ENCODE measurements at regions not wholly inside any gene's neighbourhood (a gene's known extent, or its start where the extent isn't known, plus 50 kb on each side); places are given as distances from the start of the nearest gene placed in this dataset.

DNA sequence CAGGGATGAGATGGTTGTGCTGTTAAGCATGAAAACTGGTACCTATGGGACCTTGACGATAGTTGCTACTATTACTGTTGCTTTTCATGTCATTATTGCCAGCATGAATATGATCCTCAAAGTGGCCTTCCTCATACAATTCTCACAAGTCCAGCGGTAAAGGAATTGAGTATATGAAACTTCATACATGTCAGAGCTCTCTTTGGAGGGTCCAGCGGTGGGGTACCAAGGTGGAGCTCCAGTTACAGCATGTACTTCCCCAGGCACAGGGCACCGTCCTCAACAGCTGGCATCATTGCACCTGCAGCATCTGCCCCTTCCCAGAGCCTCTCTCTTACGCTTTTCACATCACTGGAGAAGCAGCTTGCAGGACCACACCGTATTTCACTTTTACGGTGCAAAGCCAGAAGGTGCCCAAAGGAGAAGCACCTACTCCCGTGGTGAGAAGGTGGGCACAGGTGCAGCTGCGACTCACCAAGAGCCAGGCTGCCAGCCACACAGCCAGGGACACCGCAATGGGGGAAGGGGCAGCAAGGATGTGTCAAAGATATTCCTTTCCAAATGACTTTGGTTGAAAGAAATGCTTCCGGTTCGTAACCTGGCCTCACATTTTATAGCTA, 166.4 kb upstream of the IRF2BP2 start:
- Histone ChIP-seq H3K27me3 (no peaks in the 10 kb centered on the region), H3K4me3 (no peak overlapping the region), H3K27ac (no peak overlapping the region), H3K36me3 (no peaks in the 10 kb centered on the region), H3K9me3 (no peaks in the 10 kb centered on the region), H3K4me1 (peaks cover 13% of the 10 kb centered on the region)
- TF ChIP-seq, protein P1, sequence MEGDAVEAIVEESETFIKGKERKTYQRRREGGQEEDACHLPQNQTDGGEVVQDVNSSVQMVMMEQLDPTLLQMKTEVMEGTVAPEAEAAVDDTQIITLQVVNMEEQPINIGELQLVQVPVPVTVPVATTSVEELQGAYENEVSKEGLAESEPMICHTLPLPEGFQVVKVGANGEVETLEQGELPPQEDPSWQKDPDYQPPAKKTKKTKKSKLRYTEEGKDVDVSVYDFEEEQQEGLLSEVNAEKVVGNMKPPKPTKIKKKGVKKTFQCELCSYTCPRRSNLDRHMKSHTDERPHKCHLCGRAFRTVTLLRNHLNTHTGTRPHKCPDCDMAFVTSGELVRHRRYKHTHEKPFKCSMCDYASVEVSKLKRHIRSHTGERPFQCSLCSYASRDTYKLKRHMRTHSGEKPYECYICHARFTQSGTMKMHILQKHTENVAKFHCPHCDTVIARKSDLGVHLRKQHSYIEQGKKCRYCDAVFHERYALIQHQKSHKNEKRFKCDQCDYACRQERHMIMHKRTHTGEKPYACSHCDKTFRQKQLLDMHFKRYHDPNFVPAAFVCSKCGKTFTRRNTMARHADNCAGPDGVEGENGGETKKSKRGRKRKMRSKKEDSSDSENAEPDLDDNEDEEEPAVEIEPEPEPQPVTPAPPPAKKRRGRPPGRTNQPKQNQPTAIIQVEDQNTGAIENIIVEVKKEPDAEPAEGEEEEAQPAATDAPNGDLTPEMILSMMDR (IDR thresholded peaks at IDR 0.05) = no peak
- ATAC-seq (no peak), DNase-seq (no peak)
- intact Hi-C loops (cut with DNase I) = no loop called here

- Histone ChIP-seq H3K36me3 (no peaks in the 10 kb centered on the region), H3K27me3 (no peaks in the 10 kb centered on the region), H3K9me3 (no peaks in the 10 kb centered on the region), H3K4me1 (peaks cover 14% of the 10 kb centered on the region), H3K27ac (no peak overlapping the region), H3K4me3 (no peak overlapping the region)
- intact Hi-C loops (cut with DNase I) = no loop called here
- TF ChIP-seq, protein P1 (IDR thresholded peaks at IDR 0.05) = no peak
- peak; percentile 8 for ATAC-seq
- DNase-seq = no peak
Observed at GRCh38 chr1:234775477-234776246, 165.7 kb upstream of the IRF2BP2 start.

DNA sequence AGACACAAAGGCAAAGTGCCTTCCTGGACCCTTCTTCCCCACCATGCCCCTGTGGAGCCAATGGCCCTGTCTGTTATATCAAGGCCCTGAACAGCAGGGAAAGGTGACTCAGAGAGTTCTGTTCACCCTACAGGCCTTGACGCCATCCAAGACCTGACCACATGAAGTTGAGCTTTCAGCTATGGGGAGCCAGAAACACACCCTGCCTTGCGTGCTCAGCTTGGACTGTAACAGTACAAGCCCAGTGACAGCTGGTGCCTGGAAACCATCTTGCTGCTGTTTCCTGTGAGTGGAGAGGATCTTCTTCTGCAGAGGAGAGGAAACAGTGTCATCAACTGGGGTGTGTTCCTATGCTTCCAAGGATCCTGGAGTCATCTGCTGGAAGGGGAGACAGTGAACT, 165.0 kb upstream of the IRF2BP2 start:
- no peak for DNase-seq
- Histone ChIP-seq H3K27ac (no peak overlapping the region), H3K36me3 (no peaks in the 10 kb centered on the region), H3K9me3 (no peaks in the 10 kb centered on the region), H3K4me3 (no peak overlapping the region), H3K27me3 (no peaks in the 10 kb centered on the region), H3K4me1 (peaks cover 14% of the 10 kb centered on the region)
- intact Hi-C loops (cut with DNase I) = no loop called here
- TF ChIP-seq, protein P1 (IDR thresholded peaks at IDR 0.05) = no peak
- no peak for ATAC-seq

DNA sequence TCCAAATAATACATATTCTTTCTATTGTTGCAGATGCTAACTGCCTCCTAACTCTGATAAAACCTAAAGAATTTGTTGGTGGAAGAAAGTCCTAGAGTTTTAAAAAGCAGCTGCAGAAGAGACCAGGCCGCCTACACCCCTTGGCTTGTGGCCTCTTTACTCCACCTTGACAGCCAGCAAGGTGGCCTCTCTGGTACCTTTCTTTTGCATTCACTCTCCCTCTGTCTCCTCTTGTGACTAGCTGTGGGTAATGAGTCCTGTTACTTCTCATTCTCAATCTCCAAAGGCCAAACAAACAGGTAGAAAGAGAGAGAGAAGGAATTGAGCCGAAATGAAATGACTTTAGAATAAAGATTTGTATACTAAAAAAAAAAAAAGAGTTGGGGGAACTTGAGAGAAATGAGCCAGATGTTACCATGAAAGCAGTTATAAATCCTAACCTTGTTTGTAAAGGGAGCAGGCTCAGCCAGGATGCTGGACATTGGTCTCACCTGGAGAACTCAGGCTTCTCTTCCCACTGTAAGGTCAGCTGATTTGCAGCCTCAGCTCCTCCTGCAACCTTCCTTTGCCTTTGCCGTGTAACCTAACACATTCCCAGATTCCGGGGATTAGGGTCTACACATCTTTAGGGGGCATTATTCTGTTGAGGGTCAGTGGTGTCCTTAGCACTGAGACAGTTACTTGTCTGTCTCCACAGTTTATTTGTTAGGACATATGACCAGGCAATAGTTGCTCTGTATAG, 164.1 kb upstream of the IRF2BP2 start:
- no peaks in the 10 kb centered on the region for H3K36me3 ChIP-seq
- TF ChIP-seq, protein P1 (IDR thresholded peaks at IDR 0.05) = no peak
- no peak overlapping the region for H3K4me3 ChIP-seq
- ATAC-seq (no peak), DNase-seq (no peak)
- peaks cover 14% of the 10 kb centered on the region for H3K4me1 ChIP-seq
- no peaks in the 10 kb centered on the region for H3K27me3 ChIP-seq
- no peaks in the 10 kb centered on the region for H3K9me3 ChIP-seq
- intact Hi-C loops (cut with DNase I) = no loop called here
- no peak overlapping the region for H3K27ac ChIP-seq

DNA sequence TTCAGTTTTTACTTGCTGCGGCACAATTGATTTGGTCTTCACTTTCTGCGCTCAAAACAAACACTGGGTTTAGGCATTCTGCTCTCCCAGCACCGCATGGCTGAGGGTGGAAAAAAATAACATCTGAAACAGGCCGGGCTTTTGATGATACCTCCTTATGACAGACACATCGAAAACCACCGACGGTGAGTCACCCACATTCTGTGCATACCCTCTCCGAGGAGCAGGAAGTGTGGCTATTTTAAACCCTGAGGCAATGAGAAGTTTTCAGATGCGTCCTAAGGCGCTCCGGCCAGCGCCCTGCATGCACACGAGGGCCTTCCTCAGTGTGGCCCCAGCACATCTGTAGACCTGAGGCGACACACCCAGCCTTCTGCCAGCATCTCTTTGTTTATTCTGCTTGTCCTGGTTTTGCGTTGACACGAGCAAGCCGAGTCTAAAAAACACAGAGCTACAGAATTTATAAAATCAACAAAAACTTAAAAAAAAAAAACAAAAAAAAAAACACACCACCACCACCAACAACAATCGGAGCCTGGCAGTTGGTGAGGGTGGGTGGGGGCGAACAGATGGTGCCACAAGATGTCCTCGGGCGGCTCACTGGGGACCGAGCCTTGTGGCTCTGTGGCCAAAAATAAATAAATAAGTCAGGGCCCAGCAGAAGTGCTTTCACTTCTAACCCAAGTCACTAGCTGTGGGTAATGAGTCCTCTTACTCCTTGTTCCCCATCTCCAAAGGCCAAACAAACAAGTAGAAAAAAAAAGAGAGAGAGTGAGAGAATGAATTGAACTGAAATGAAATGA, 162.6 kb upstream of the IRF2BP2 start:
- H3K4me3 ChIP-seq = no peak overlapping the region
- peak; percentile 77 for DNase-seq
- TF ChIP-seq, protein P1 (IDR thresholded peaks at IDR 0.05) = no peak
- no peaks in the 10 kb centered on the region for H3K27me3 ChIP-seq
- no peaks in the 10 kb centered on the region for H3K36me3 ChIP-seq
- peaks cover 14% of the 10 kb centered on the region for H3K4me1 ChIP-seq
- no peaks in the 10 kb centered on the region for H3K9me3 ChIP-seq
- ATAC-seq = peak; percentile 86
- intact Hi-C loops (cut with DNase I) = no loop called here
- H3K27ac ChIP-seq = peak overlapping the region; percentile 74
